Transverse colon (tissue), 3 donors: ENCODE measurements at regions not wholly inside any gene's neighbourhood (a gene's known extent, or its start where the extent isn't known, plus 50 kb on each side); places are given as distances from the start of the nearest gene placed in this dataset.

Experiments
- CTCF ChIP-seq, 5 experiments: fragments of 200-600 bp in 3 of 5; fragments of 450-650 bp in 2 of 5; sonication (generic) in 3 of 5; IDR thresholded peaks; 1 replicate in 2 of 5; 2 replicates in 3 of 5; pipeline ENCODE4 v1.5.1; 2016 to 2017; ENCODE audit warnings: antibody characterized with exemption in 5 of 5, inconsistent platforms in 3 of 5, mild to moderate bottlenecking in 2 of 5, moderate library complexity in 1 of 5
- EP300 ChIP-seq: sonication (generic); formaldehyde crosslinking; IDR thresholded peaks from one replicate; pipeline ENCODE4 v1.6.1; 2017; ENCODE audit warnings: antibody characterized with exemption, low read depth

- TF ChIP-seq CTCF (IDR thresholded peaks at IDR 0.05) (no peak), EP300 (no peak)
These were observed 349.3 kb upstream of the SPRY2 start for GRCh38 chr13:80690208-80690607.
